Mammary epithelial cell (primary cell): ENCODE measurements at regions not wholly inside any gene's neighbourhood (a gene's known extent, or its start where the extent isn't known, plus 50 kb on each side); places are given as distances from the start of the nearest gene placed in this dataset.

Experiments
- EZH2 ChIP-seq: IDR thresholded peaks from 2 replicates; pipeline ENCODE4 v1.6.1; 2012; ENCODE audit warnings: low read length, inconsistent platforms, borderline replicate concordance
- TF ChIP-seq, protein P1 (sequence below), 2 donors: IDR thresholded peaks in 1 of 2; conservative IDR thresholded peaks in 1 of 2; 2 replicates each; pipeline ENCODE4 v1.5.1; 2011 to 2012; ENCODE audit warnings: inconsistent platforms in 2 of 2, low read length in 2 of 2, mild to moderate bottlenecking in 2 of 2, control low read depth in 1 of 2, low read depth in 1 of 2; ENCODE audit not compliant: insufficient read depth in 1 of 2; ENCODE audit errors: extremely low read depth in 1 of 2

DNA sequence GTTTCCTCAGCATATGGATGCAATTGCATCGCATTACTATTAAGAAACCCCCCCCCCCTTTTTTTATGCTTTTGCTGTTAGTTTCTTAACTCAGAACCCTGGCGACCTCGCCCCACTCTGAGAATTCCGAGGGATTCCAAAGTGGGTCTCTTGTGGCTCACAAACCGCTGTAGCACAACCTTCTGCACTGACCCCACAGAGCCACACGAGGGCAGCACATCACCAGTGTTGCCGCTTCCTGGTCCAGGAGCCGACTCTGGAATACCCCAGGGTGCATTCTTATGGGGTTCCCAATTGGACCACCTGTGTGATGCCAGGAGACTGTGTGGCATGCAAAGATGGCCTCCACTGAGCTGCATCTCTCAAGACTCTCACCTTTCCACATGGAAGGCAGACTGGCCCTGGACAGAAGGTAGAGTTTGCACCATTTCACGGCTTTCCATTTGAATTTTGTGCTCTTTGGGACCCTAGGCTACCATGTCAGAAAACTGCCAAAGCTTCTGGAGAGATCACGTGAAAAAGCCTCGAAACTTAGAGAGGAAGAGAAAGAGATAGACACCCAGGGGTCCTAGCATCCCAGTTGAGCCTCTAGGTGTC, 432.7 kb upstream of the ASIC2 start:
- TF ChIP-seq, protein P1, sequence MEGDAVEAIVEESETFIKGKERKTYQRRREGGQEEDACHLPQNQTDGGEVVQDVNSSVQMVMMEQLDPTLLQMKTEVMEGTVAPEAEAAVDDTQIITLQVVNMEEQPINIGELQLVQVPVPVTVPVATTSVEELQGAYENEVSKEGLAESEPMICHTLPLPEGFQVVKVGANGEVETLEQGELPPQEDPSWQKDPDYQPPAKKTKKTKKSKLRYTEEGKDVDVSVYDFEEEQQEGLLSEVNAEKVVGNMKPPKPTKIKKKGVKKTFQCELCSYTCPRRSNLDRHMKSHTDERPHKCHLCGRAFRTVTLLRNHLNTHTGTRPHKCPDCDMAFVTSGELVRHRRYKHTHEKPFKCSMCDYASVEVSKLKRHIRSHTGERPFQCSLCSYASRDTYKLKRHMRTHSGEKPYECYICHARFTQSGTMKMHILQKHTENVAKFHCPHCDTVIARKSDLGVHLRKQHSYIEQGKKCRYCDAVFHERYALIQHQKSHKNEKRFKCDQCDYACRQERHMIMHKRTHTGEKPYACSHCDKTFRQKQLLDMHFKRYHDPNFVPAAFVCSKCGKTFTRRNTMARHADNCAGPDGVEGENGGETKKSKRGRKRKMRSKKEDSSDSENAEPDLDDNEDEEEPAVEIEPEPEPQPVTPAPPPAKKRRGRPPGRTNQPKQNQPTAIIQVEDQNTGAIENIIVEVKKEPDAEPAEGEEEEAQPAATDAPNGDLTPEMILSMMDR (conservative IDR thresholded peaks at IDR 0.05 in 1 of 2, IDR thresholded peaks at IDR 0.05 in 1 of 2; ENCODE audit: extremely low read depth in 1 of 2, insufficient read depth in 1 of 2, low read depth in 1 of 2, low read length in 2 of 2): peak; percentile 60 to 71
- no peak for TF ChIP-seq EZH2
